Tibial nerve (tissue), 3 donors: ENCODE measurements at regions not wholly inside any gene's neighbourhood (a gene's known extent, or its start where the extent isn't known, plus 50 kb on each side); places are given as distances from the start of the nearest gene placed in this dataset.

Source experiments
- POLR2A ChIP-seq, 2 donors: fragments of 450-650 bp; IDR thresholded peaks; one replicate each; pipeline ENCODE4 v1.6.1; 2017; ENCODE audit warnings: antibody characterized with exemption in 2 of 2, mild to moderate bottlenecking in 2 of 2, moderate library complexity in 2 of 2
- TF ChIP-seq, protein P1 (sequence below), 5 experiments: fragments of 200-600 bp in 3 of 5; fragments of 450-650 bp in 2 of 5; sonication (generic) in 3 of 5; IDR thresholded peaks; one replicate each; pipeline ENCODE4 v1.5.1; 2016 to 2019; ENCODE audit warnings: antibody characterized with exemption in 5 of 5, mild to moderate bottlenecking in 3 of 5, moderate library complexity in 2 of 5

DNA sequence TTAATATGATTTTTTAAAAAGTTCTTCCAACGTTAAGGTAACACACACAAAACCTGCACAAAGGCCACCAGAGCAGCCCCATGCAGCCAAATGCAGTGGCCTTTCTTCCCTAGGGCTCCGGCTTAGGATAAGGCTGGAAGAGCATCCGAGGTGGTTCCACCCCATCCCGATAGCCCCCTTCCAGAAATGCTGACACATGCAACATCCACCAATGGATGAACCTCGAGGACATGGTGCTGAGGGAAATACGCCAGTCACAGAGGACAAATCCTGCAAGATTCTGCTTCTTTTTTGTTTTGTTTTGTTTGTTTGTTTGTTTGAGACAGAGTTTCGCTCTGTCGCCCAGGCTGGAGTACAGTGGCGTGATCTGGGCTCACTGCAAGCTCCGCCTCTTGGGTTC is 199.3 kb upstream of the NSMCE3 start:
- TF ChIP-seq, protein P1, sequence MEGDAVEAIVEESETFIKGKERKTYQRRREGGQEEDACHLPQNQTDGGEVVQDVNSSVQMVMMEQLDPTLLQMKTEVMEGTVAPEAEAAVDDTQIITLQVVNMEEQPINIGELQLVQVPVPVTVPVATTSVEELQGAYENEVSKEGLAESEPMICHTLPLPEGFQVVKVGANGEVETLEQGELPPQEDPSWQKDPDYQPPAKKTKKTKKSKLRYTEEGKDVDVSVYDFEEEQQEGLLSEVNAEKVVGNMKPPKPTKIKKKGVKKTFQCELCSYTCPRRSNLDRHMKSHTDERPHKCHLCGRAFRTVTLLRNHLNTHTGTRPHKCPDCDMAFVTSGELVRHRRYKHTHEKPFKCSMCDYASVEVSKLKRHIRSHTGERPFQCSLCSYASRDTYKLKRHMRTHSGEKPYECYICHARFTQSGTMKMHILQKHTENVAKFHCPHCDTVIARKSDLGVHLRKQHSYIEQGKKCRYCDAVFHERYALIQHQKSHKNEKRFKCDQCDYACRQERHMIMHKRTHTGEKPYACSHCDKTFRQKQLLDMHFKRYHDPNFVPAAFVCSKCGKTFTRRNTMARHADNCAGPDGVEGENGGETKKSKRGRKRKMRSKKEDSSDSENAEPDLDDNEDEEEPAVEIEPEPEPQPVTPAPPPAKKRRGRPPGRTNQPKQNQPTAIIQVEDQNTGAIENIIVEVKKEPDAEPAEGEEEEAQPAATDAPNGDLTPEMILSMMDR (IDR thresholded peaks at IDR 0.05): no peak
- no peak for TF ChIP-seq POLR2A (IDR thresholded peaks at IDR 0.05)
